ENCODE measurements at regions not wholly inside any gene's neighbourhood (a gene's known extent, or its start where the extent isn't known, plus 50 kb on each side); places are given as distances from the start of the nearest gene placed in this dataset.

- TF ChIP-seq CTCF (conservative IDR thresholded peaks at IDR 0.05 in 1 of 2, IDR thresholded peaks at IDR 0.05 in 1 of 2; ENCODE audit: low read depth in 1 of 2, low read length in 2 of 2), result no peak
- no peak for TF ChIP-seq EZH2 (IDR thresholded peaks at IDR 0.05; ENCODE audit: low read length, missing control alignments)
Measured at GRCh38 chr2:120683081-120683480, 52.6 kb upstream of the GLI2 start.
